Tibial nerve (tissue), 4 donors: ENCODE measurements at regions not wholly inside any gene's neighbourhood (a gene's known extent, or its start where the extent isn't known, plus 50 kb on each side); places are given as distances from the start of the nearest gene placed in this dataset.

ENCODE experiments used
- DNase-seq, 2 donors: peaks; one replicate each; pipeline ENCODE4 v3.0.0-alpha.2; 2019; ENCODE audit warnings: low spot score in 2 of 2
- H3K27ac ChIP-seq, 4 donors: fragments of 200-600 bp; sonication (generic) in 3 of 4; one replicate each; pipeline ENCODE4 v1.5.1; 2017 to 2019; ENCODE audit warnings: mild to moderate bottlenecking in 1 of 4
- H3K27me3 ChIP-seq, 2 donors: fragments of 200-600 bp; sonication (generic) in 1 of 2; one replicate each; pipeline versions ENCODE4 v1.5.1 to v1.6.0; 2017 to 2019
- H3K36me3 ChIP-seq, 3 donors: fragments of 200-600 bp; sonication (generic); one replicate each; pipeline ENCODE4 v1.5.1; 2018 to 2019
- H3K4me1 ChIP-seq, 4 donors: fragments of 200-600 bp; sonication (generic) in 3 of 4; one replicate each; pipeline ENCODE4 v1.5.1; 2017 to 2019
- H3K4me3 ChIP-seq, 4 donors: fragments of 200-600 bp; sonication (generic) in 3 of 4; one replicate each; pipeline ENCODE4 v1.5.1; 2017 to 2019; ENCODE audit warnings: mild to moderate bottlenecking in 1 of 4, moderate library complexity in 1 of 4
- H3K9me3 ChIP-seq, 4 donors: fragments of 200-600 bp; sonication (generic) in 3 of 4; one replicate each; pipeline ENCODE4 v1.5.1; 2017 to 2019
- CTCF ChIP-seq, 5 experiments: fragments of 200-600 bp in 3 of 5; fragments of 450-650 bp in 2 of 5; sonication (generic) in 3 of 5; IDR thresholded peaks; one replicate each; pipeline ENCODE4 v1.5.1; 2016 to 2019; ENCODE audit warnings: antibody characterized with exemption in 5 of 5, mild to moderate bottlenecking in 3 of 5, moderate library complexity in 2 of 5
- EP300 ChIP-seq, 2 donors: sonication (generic); formaldehyde crosslinking; IDR thresholded peaks; one replicate each; pipeline ENCODE4 v1.6.1; 2017; ENCODE audit warnings: antibody characterized with exemption in 2 of 2, mild to moderate bottlenecking in 1 of 2
- POLR2A ChIP-seq, 2 donors: fragments of 450-650 bp; IDR thresholded peaks; one replicate each; pipeline ENCODE4 v1.6.1; 2017; ENCODE audit warnings: antibody characterized with exemption in 2 of 2, mild to moderate bottlenecking in 2 of 2, moderate library complexity in 2 of 2
- WGBS, 2 donors: methylation state at CpG; one replicate each; pipeline ENCODE4 v1.1.5; 2018; 5-methylcytosine and 5-hydroxymethylcytosine counted together

- no peak overlapping the region for H3K4me3 ChIP-seq
- no peak overlapping the region for H3K27ac ChIP-seq
- no peaks in the 10 kb centered on the region for H3K4me1 ChIP-seq
- H3K9me3 ChIP-seq, result peaks cover 0 to 6% (median 0%) of the 10 kb centered on the region in 4 donors
- no peaks in the 10 kb centered on the region for H3K36me3 ChIP-seq
- 74 to 78% methylated on average over 10 of the region's 10 CpGs for WGBS, 2 donors
- TF ChIP-seq EP300 (IDR thresholded peaks at IDR 0.05) (no peak), POLR2A (IDR thresholded peaks at IDR 0.05) (no peak), CTCF (IDR thresholded peaks at IDR 0.05) (no peak)
- DNase-seq, result no peak
- no peaks in the 10 kb centered on the region for H3K27me3 ChIP-seq
Measured at GRCh38 chr2:3071685-3072263, 305.8 kb downstream of the EIPR1 start.

DNA sequence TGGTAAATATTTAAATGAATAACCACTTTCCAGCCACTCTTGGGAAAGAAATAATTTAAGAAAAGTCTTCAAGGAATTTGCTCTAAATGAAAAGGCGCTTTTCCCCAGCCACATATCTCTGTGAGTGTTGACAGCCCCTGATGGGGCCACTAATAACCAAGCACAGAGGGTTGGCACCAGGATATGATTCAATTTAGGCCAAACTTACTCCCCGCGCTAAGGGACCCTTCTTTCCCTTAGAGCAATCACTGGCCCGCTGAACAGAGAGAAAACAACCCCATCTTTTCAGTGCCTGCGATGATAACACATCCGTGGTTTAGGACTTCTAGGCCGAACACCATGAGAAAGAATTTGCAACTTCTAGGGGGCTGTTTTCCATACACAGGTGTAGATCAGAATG lies 310.8 kb downstream of the EIPR1 start:
- Histone ChIP-seq H3K4me1 (no peaks in the 10 kb centered on the region), H3K27me3 (no peaks in the 10 kb centered on the region), H3K36me3 (no peaks in the 10 kb centered on the region), H3K4me3 (no peak overlapping the region), H3K9me3 (peaks cover 0 to 6% (median 0%) of the 10 kb centered on the region in 4 donors), H3K27ac (no peak overlapping the region)
- TF ChIP-seq POLR2A (IDR thresholded peaks at IDR 0.05) (no peak), CTCF (IDR thresholded peaks at IDR 0.05) (no peak), EP300 (IDR thresholded peaks at IDR 0.05) (no peak)
- DNase-seq, result no peak
- 91 to 95% methylated on average over 7 of the region's 7 CpGs for WGBS, 2 donors

DNA sequence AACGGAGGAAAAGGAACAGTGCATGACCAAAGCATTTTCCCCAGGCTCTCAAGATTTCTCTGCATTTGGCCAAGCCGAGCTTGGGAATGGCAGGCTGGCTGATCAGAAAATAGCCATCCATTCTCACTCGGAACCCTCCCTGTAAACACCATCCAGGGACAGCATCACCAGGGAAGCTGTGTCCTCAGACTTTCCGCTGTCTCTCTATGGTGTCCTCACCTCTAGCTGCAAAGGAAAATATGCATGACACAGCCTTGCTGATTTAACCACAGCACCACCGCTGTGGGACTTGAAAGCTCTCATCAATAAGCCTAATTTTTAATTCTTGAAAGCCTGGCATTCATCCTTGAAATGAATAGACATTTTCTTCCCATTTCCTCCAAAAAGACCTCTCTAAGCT lies 311.7 kb downstream of the EIPR1 start:
- no peaks in the 10 kb centered on the region for H3K4me1 ChIP-seq
- no peak overlapping the region for H3K4me3 ChIP-seq
- no peaks in the 10 kb centered on the region for H3K27me3 ChIP-seq
- TF ChIP-seq EP300 (IDR thresholded peaks at IDR 0.05) (no peak), CTCF (IDR thresholded peaks at IDR 0.05) (no peak), POLR2A (IDR thresholded peaks at IDR 0.05) (no peak)
- H3K36me3 ChIP-seq, result no peaks in the 10 kb centered on the region
- 70 to 73% methylated on average over 5 of the region's 5 CpGs for WGBS, 2 donors
- H3K9me3 ChIP-seq, result peaks cover 0 to 6% (median 0%) of the 10 kb centered on the region in 4 donors
- no peak for DNase-seq
- no peak overlapping the region for H3K27ac ChIP-seq

- Histone ChIP-seq H3K36me3 (no peaks in the 10 kb centered on the region), H3K27me3 (no peaks in the 10 kb centered on the region), H3K27ac (no peak overlapping the region), H3K4me3 (no peak overlapping the region), H3K9me3 (peaks cover 0 to 6% (median 0%) of the 10 kb centered on the region in 4 donors), H3K4me1 (no peaks in the 10 kb centered on the region)
- 83 to 91% methylated on average over 12 to 15 of the region's 15 CpGs for WGBS, 2 donors
- no peak for DNase-seq
- TF ChIP-seq EP300 (IDR thresholded peaks at IDR 0.05), result no peak
- TF ChIP-seq CTCF (IDR thresholded peaks at IDR 0.05), result no peak
- TF ChIP-seq POLR2A (IDR thresholded peaks at IDR 0.05), result no peak
Measured at GRCh38 chr2:3062476-3063260, 314.9 kb downstream of the EIPR1 start.

GRCh38 chr2:3060049-3060448 lies 317.6 kb downstream of the EIPR1 start:
- H3K27me3 ChIP-seq, result no peaks in the 10 kb centered on the region
- H3K36me3 ChIP-seq, result no peaks in the 10 kb centered on the region
- no peak overlapping the region for H3K4me3 ChIP-seq
- peaks cover 0 to 10% (median 0%) of the 10 kb centered on the region in 4 donors for H3K9me3 ChIP-seq
- TF ChIP-seq CTCF (IDR thresholded peaks at IDR 0.05), result no peak
- TF ChIP-seq EP300 (IDR thresholded peaks at IDR 0.05), result no peak
- TF ChIP-seq POLR2A (IDR thresholded peaks at IDR 0.05), result no peak
- no peak for DNase-seq
- H3K27ac ChIP-seq, result no peak overlapping the region
- WGBS, 2 donors, result 76 to 82% methylated on average over 16 of the region's 16 CpGs
- no peaks in the 10 kb centered on the region for H3K4me1 ChIP-seq
